ENCODE measurements at regions not wholly inside any gene's neighbourhood (a gene's known extent, or its start where the extent isn't known, plus 50 kb on each side); places are given as distances from the start of the nearest gene placed in this dataset.

DNA sequence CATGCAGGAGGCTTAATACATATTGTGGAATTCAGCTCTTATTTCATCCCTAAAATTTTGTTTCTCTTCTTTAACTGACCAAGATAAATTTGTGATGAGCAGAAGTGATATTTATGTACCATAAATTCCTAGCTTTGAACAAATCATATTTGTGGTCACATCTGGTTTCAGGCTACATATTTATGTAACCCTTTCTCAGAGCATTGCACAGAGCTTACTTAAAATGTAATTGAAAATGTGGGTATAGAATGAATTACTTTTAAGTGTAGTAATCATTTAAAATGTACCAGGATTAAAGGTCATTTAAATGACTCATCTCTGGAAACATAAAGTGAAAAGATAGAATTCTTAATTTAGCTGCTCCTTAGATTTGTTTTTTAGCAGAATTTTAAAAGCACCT is 129.9 kb upstream of the FRMD6 start:
- TF ChIP-seq, protein P1, sequence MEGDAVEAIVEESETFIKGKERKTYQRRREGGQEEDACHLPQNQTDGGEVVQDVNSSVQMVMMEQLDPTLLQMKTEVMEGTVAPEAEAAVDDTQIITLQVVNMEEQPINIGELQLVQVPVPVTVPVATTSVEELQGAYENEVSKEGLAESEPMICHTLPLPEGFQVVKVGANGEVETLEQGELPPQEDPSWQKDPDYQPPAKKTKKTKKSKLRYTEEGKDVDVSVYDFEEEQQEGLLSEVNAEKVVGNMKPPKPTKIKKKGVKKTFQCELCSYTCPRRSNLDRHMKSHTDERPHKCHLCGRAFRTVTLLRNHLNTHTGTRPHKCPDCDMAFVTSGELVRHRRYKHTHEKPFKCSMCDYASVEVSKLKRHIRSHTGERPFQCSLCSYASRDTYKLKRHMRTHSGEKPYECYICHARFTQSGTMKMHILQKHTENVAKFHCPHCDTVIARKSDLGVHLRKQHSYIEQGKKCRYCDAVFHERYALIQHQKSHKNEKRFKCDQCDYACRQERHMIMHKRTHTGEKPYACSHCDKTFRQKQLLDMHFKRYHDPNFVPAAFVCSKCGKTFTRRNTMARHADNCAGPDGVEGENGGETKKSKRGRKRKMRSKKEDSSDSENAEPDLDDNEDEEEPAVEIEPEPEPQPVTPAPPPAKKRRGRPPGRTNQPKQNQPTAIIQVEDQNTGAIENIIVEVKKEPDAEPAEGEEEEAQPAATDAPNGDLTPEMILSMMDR (conservative IDR thresholded peaks at IDR 0.05; ENCODE audit: low read depth, low read length): no peak
- TF ChIP-seq EZH2 (IDR thresholded peaks at IDR 0.05; ENCODE audit: borderline replicate concordance, low read depth, low read length, poor library complexity, severe bottlenecking): no peak

Measured in A673 (cell line).